Transverse colon (tissue), 4 donors: ENCODE measurements at regions not wholly inside any gene's neighbourhood (a gene's known extent, or its start where the extent isn't known, plus 50 kb on each side); places are given as distances from the start of the nearest gene placed in this dataset.

Source experiments
- CTCF ChIP-seq, 5 experiments: fragments of 200-600 bp in 3 of 5; fragments of 450-650 bp in 2 of 5; sonication (generic) in 3 of 5; IDR thresholded peaks; 1 replicate in 2 of 5; 2 replicates in 3 of 5; pipeline ENCODE4 v1.5.1; 2016 to 2017; ENCODE audit warnings: antibody characterized with exemption in 5 of 5, inconsistent platforms in 3 of 5, mild to moderate bottlenecking in 2 of 5, moderate library complexity in 1 of 5
- POLR2A ChIP-seq: fragments of 450-650 bp; IDR thresholded peaks from one replicate; pipeline ENCODE4 v1.6.1; 2016; ENCODE audit warnings: antibody characterized with exemption, mild to moderate bottlenecking, moderate library complexity
- POLR2AphosphoS5 ChIP-seq, 3 donors: sonication (generic); formaldehyde crosslinking; IDR thresholded peaks; one replicate each; pipeline ENCODE4 v1.6.1; 2016; ENCODE audit warnings: antibody characterized with exemption in 3 of 3

GRCh38 chr7:112400141-112400540 lies 50.1 kb upstream of the IFRD1 start:
- TF ChIP-seq POLR2A (no peak), CTCF (IDR thresholded peaks at IDR 0.05) (no peak), POLR2AphosphoS5 (IDR thresholded peaks at IDR 0.05) (no peak)
